HG03565 (cell line): ENCODE measurements at regions not wholly inside any gene's neighbourhood (a gene's known extent, or its start where the extent isn't known, plus 50 kb on each side); places are given as distances from the start of the nearest gene placed in this dataset.

ENCODE experiments used
- ATAC-seq: cut with Tn5 transposase; IDR thresholded peaks from one replicate; pipeline ENCODE4 v1.9.1; 2021; ENCODE audit warnings: mild to moderate bottlenecking, moderate library complexity; ENCODE audit not compliant: unreplicated experiment

GRCh38 chr14:53330441-53330840, 177.3 kb upstream of the DDHD1 start:
- ATAC-seq: no peak

DNA sequence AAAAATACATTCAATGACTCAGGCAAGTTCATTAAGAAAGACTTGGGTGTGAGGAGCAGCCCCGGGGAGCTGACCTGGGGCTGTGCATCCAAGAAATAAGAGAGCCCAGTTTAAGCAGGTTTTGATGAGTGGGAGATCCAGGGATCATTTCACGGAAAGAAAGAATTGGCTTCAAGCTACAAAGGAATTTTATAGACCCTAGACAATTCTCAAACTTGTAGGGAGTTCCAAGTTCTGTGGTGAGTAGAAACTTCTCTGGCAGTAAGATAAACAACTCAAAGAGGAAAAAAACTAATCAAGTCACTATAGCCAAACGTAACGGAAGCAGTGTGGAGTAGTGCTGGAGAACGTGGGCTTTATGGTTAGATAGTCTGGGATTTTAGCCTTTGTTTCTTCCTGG, 175.7 kb upstream of the DDHD1 start:
- ATAC-seq: no peak

DNA sequence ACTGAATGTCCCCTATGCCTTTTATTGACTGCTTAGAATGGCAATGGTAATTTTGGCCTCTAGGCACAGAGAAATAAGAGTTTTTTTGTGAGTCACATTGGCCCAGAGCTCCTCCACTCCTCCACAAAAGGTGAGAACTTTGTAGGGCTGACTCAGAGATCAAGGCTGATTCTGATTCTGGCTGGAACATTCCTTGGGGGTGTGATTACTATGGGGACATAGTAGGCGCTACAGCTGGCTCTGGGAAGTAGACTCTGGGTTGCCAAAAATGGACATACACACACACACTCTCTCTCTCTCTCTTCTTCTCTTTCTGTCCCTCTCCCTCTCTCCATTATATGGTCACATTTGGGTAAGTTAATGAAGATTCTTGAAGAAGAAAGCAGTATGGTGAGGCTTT, 174.6 kb upstream of the DDHD1 start:
- no peak for ATAC-seq

DNA sequence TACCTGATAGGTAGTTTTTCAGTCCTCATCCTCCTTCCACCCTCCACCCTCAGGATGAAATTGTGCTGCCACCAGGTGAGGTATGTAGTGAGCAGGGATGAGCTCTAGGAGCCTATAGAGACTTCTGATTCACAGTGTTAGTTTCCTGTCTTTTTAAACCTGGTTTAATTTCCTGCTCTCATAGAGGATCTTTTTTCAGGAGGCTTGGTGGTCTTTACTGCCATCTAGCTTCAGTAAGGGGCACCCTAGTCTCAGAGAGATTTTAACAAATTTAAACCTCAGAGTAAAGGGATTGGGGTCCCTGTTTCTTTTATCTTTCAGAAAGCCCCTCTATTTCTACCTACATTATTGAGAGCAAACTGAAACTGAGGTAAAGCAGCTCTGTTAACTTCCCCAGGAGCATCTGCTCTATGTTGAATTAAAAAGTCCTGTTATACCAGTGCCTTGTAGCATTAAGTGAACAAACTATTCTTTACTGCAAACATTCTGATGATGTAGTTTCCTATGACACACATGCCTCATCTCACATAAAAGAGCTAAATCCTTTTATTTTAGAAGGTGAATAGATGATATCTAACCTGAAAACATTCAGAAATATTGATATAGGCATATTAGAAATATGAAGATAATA, 172.2 kb upstream of the DDHD1 start:
- ATAC-seq: no peak

- no peak for ATAC-seq
Observed at GRCh38 chr14:53316504-53316903, 163.4 kb upstream of the DDHD1 start.

GRCh38 chr14:53310412-53310811, 157.3 kb upstream of the DDHD1 start:
- ATAC-seq: peak; percentile 94

GRCh38 chr14:53306911-53307310, 153.8 kb upstream of the DDHD1 start:
- ATAC-seq: no peak

GRCh38 chr14:53306267-53306721, 153.2 kb upstream of the DDHD1 start:
- no peak for ATAC-seq

- no peak for ATAC-seq
Observed at GRCh38 chr14:53304726-53305381, 151.7 kb upstream of the DDHD1 start.

DNA sequence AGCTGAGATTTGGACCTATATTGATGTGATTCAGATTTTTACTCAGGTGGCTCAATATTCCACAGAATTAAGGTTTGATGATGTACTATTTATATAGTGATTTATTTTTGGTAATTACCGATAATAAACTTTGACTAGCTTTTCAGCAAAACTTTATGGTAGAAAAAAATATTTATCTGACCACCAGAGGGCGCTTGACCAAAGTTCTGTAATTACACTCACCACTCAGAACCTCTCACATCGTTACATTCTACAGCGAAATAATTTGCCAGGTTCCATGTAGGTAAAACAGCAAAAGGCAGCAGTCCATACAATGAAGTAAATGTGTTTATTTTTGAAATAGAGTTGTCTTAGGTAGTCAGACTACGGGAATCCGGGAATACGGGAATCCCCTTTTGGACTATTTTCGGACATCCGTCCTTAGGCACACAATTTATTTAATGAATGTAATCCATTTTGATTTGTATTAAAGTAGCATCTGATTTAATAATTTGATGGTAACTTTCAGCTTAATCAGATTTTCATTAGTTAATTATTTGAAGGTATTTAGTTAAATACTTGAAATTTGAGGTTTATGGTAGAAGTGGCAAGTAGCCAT, 143.0 kb upstream of the DDHD1 start:
- no peak for ATAC-seq

- no peak for ATAC-seq
Observed at GRCh38 chr14:53295372-53295771, 142.2 kb upstream of the DDHD1 start.

DNA sequence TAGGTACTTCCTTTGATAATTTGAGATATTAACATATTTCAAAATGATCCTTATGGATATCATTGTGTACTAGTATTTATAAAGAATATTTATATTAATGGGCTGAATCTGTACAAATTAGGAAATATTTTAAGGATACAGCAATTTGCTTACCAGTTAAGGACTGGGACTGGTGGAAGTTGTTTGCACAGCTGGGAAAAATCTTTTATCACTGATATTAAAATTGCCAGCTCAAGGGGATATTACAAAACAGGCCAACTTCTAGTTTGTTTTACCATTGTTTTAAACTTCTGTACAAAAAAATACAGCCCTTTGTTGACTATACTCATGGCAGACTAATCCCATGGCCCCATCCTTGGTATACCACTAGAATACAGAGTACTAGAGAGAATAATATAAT, 133.2 kb upstream of the DDHD1 start:
- no peak for ATAC-seq

- no peak for ATAC-seq
Observed at GRCh38 chr14:53285821-53286220, 132.7 kb upstream of the DDHD1 start.

DNA sequence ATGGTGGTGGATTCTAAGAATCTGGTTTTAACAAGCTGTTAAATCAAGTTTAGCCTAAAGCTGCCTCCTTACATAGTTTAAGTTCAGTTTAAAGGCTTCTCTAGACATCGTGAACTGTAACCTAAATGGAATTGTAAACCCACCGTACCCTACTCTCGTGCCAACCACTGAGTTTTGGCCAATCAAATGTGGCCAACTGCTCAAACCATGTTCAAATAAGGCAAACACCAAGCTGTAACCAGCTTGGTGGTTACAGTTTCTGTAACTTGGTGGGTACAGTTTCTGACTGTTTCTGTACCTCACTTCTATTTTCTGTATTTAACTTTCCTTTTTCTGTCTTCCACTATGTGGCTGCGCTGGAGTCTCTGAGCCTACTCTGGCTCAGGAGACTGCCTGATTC, 131.9 kb upstream of the DDHD1 start:
- no peak for ATAC-seq

- ATAC-seq: no peak
Observed at GRCh38 chr14:53278602-53279506, 125.7 kb upstream of the DDHD1 start.

- no peak for ATAC-seq
Observed at GRCh38 chr14:53273671-53274072, 120.5 kb upstream of the DDHD1 start.

GRCh38 chr14:53265025-53265424, 111.9 kb upstream of the DDHD1 start:
- no peak for ATAC-seq

DNA sequence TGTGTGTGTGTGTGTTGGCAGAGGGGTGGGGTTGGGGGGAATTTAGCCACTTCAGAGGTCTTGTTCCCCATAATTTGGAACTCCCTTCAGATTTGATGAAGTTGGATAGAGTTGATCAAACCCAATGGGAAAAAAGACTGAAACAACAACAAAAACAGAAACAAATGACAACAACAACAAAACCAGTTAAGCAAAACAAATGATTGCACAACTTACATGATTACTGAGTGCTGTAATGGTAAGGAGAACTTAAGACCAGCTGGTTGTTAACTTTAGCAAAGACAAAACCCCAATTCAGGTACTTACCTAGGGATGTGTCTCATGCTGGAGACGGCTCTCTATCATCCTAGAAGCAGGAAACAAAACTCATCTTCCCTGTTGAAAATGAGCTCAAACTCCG, 107.8 kb upstream of the DDHD1 start:
- no peak for ATAC-seq

GRCh38 chr14:53260286-53260685, 107.2 kb upstream of the DDHD1 start:
- ATAC-seq: no peak

GRCh38 chr14:53252141-53252540, 99.0 kb upstream of the DDHD1 start:
- ATAC-seq: no peak

DNA sequence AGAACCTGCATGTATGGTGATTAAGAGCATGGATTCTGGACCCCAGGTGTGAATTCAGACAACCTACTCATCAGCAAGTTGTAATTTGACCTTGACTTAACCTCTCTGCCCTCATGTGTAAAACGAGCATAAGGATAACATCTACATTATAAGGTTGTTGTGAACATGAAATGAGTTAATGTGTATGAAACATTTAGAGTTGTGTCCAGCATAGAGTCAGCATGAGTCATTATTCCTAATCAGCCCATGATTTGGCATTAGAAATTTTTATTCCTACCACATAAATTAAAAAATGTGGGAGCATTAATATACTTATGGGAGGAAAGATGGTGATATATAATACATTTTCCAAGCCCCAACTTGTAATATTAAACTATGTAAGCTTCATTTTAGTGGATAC, 95.9 kb upstream of the DDHD1 start:
- no peak for ATAC-seq
